Lower lobe of right lung (tissue), 2 donors: ENCODE measurements at regions not wholly inside any gene's neighbourhood (a gene's known extent, or its start where the extent isn't known, plus 50 kb on each side); places are given as distances from the start of the nearest gene placed in this dataset.

ENCODE experiments used
- ATAC-seq, 2 donors: fragments of 200-7000 bp; cut with Tn5 transposase; one replicate each; pipeline ENCODE4 v1.9.1; 2020 to 2022; ENCODE audit warnings: mild to moderate bottlenecking in 2 of 2, moderate library complexity in 2 of 2
- DNase-seq: peaks from one replicate; pipeline ENCODE4 v3.0.0-alpha.2; 2020
- H3K27ac ChIP-seq: fragments of 200-600 bp; one replicate; pipeline ENCODE4 v1.8.0; 2022
- H3K27me3 ChIP-seq: fragments of 200-600 bp; one replicate; pipeline ENCODE4 v1.8.0; 2022; ENCODE audit warnings: low read depth
- H3K36me3 ChIP-seq: fragments of 200-600 bp; one replicate; pipeline ENCODE4 v1.8.0; 2022; ENCODE audit warnings: mild to moderate bottlenecking
- H3K4me1 ChIP-seq: fragments of 200-600 bp; one replicate; pipeline ENCODE4 v1.8.0; 2022
- H3K4me3 ChIP-seq: fragments of 200-600 bp; one replicate; pipeline ENCODE4 v1.8.0; 2022; ENCODE audit warnings: mild to moderate bottlenecking
- H3K9me3 ChIP-seq: fragments of 200-600 bp; one replicate; pipeline ENCODE4 v1.8.0; 2022
- intact Hi-C: fragments of 100-400 bp; cut with DNase I; formaldehyde crosslinking; loops from one replicate; pipeline ENCODE4 v1.11.0; 2022
- TF ChIP-seq, protein P1 (sequence below): fragments of 200-600 bp; IDR thresholded peaks from one replicate; pipeline ENCODE4 v1.8.0; 2022; ENCODE audit warnings: antibody characterized with exemption, mild to moderate bottlenecking
- donor health status: DM: no; HTN: yes; CAD: no; lungs with severe emphysema.

DNA sequence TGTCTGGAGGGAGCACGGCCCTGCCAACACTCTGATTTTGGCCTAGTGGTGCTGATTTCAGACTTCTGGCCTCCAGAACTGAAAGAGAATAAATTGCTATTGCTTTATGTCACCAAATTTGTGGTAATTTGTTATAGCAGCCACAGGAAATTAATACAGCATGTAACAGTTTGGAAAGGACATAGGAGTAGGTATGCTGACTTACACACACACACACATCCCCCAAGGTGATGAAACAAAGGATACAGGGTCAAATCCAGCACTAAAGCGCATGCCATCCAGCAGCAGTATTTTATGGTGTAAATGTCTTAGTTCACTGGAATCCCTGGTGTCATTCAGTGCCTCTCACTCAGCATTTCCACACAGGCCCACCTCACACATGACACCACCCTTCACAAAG, 72.2 kb upstream of the MAN1A2 start:
- H3K9me3 ChIP-seq: no peaks in the 10 kb centered on the region
- no peaks in the 10 kb centered on the region for H3K36me3 ChIP-seq
- DNase-seq: no peak
- no peaks in the 10 kb centered on the region for H3K4me1 ChIP-seq
- no peaks in the 10 kb centered on the region for H3K27me3 ChIP-seq
- TF ChIP-seq, protein P1, sequence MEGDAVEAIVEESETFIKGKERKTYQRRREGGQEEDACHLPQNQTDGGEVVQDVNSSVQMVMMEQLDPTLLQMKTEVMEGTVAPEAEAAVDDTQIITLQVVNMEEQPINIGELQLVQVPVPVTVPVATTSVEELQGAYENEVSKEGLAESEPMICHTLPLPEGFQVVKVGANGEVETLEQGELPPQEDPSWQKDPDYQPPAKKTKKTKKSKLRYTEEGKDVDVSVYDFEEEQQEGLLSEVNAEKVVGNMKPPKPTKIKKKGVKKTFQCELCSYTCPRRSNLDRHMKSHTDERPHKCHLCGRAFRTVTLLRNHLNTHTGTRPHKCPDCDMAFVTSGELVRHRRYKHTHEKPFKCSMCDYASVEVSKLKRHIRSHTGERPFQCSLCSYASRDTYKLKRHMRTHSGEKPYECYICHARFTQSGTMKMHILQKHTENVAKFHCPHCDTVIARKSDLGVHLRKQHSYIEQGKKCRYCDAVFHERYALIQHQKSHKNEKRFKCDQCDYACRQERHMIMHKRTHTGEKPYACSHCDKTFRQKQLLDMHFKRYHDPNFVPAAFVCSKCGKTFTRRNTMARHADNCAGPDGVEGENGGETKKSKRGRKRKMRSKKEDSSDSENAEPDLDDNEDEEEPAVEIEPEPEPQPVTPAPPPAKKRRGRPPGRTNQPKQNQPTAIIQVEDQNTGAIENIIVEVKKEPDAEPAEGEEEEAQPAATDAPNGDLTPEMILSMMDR: no peak
- H3K27ac ChIP-seq: no peak overlapping the region
- no peak for ATAC-seq
- intact Hi-C loops: no loop called here
- H3K4me3 ChIP-seq: no peak overlapping the region

DNA sequence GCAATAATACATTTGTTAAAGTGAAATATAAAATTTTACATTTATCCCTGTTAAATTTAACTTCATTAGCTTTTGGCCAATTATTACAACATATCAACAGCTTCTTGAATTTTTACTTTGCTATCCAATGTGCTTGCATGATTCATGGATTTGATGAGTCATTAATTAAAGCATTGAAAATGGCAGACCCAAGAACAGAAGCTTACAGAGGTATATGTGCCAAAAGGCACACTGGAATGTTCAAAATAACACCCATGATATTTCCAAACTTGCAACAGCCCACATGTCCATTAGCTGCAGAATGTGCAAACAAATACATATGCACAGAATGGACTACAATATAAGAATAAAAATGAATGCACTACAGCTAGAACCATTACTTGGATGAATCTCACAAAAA, 76.4 kb upstream of the MAN1A2 start:
- H3K4me1 ChIP-seq: no peaks in the 10 kb centered on the region
- no peaks in the 10 kb centered on the region for H3K27me3 ChIP-seq
- H3K36me3 ChIP-seq: no peaks in the 10 kb centered on the region
- H3K4me3 ChIP-seq: no peak overlapping the region
- no peak for ATAC-seq
- DNase-seq: no peak
- TF ChIP-seq, protein P1: no peak
- no peak overlapping the region for H3K27ac ChIP-seq
- intact Hi-C loops: no loop called here
- no peaks in the 10 kb centered on the region for H3K9me3 ChIP-seq

DNA sequence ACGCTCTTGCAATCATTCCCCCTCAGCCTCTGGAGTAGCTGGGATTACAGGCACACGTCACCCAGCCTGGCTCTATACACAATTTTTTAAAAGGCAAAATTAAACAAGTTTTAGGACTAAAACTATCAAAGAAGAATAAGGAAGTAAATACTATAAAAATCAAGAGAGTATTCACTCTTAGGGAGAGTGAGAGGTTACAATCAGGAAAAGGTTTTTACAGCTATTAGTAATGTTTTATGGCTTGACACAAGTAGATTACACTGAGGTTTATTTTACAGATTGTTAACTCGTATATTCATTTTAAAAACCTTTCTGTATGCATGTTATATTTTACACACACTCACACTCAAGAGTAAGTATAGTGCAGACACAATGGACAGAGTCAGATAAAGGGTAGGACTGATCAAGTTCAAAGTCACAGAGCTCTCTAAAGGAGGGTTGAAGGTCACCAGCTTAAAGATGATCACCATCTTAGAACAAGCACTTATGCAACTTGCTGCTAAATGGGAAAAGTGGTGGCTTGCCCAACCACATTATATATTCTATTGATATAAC, 77.9 kb upstream of the MAN1A2 start:
- ATAC-seq: no peak
- intact Hi-C loops: no loop called here

DNA sequence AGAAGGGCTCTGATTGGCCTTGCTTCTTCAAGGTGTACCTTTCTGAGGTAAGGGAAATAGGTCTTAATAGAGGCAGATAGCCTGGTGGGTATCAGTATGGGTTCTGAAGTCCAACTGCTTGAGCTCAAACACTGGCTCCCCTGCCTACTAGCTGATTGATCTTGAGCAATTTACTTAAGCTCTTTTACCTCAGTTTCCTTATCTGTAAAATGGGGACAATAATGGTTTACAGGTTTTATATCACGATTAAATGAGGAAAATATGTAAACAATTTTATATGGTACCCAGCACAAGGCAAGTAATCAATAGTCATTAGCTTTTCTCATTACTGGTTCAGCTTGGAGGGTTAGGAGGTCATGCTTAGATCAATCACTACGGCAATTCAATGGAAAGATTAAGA, 75.8 kb upstream of the VTCN1 start:
- Histone ChIP-seq H3K36me3 (no peaks in the 10 kb centered on the region), H3K4me1 (no peaks in the 10 kb centered on the region), H3K9me3 (no peaks in the 10 kb centered on the region), H3K27me3 (no peaks in the 10 kb centered on the region), H3K4me3 (no peak overlapping the region), H3K27ac (no peak overlapping the region)
- TF ChIP-seq, protein P1: no peak
- no peak for ATAC-seq
- intact Hi-C loops: no loop called here
- no peak for DNase-seq

More for the DNA sequence above, 77.9 kb upstream of the MAN1A2 start:
- no peak overlapping the region for H3K27ac ChIP-seq
- H3K36me3 ChIP-seq: no peaks in the 10 kb centered on the region
- H3K9me3 ChIP-seq: no peaks in the 10 kb centered on the region
- H3K27me3 ChIP-seq: no peaks in the 10 kb centered on the region
- no peak overlapping the region for H3K4me3 ChIP-seq
- H3K4me1 ChIP-seq: no peaks in the 10 kb centered on the region
- no peak for DNase-seq
- TF ChIP-seq, protein P1: no peak

DNA sequence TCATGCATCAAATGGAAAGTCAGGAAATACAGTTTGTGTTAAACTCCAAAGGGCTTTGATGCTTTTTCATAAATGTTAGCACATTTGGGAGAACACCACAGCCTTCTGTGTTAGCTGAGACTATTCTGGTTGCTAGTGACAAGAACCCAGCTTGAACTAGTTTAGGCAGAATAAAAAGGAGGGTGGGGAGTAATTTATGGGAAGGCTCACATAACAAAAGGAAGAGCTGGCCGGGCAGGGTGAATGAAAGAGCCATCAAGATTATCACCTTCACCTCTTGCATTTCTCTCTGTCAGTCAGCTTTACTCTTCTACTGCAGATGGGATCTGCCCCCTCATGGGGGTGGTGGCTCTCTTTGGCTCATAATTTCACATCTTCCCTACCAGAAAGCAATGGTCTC, 75.4 kb upstream of the VTCN1 start:
- no peaks in the 10 kb centered on the region for H3K4me1 ChIP-seq
- TF ChIP-seq, protein P1: no peak

More for the DNA sequence above, 75.4 kb upstream of the VTCN1 start:
- DNase-seq (no peak), ATAC-seq (no peak)
- H3K4me3 ChIP-seq: no peak overlapping the region
- H3K27me3 ChIP-seq: no peaks in the 10 kb centered on the region
- H3K27ac ChIP-seq: no peak overlapping the region
- H3K9me3 ChIP-seq: no peaks in the 10 kb centered on the region
- H3K36me3 ChIP-seq: no peaks in the 10 kb centered on the region
- intact Hi-C loops: no loop called here
